Parathyroid adenoma (tissue), 2 donors: ENCODE measurements at regions not wholly inside any gene's neighbourhood (a gene's known extent, or its start where the extent isn't known, plus 50 kb on each side); places are given as distances from the start of the nearest gene placed in this dataset.

Source experiments
- H2AFZ ChIP-seq: fragments of 300-600 bp; sonication (generic); one replicate; pipeline ENCODE4 v1.7.0; 2017; ENCODE audit warnings: antibody characterized with exemption, mild to moderate bottlenecking
- H3K27ac ChIP-seq: fragments of 300-600 bp; sonication (generic); one replicate; pipeline ENCODE4 v1.7.0; 2017
- H3K27me3 ChIP-seq: fragments of 300-600 bp; sonication (generic); one replicate; pipeline ENCODE4 v1.7.0; 2017; ENCODE audit warnings: low read length; ENCODE audit not compliant: control insufficient read depth, insufficient read depth
- H3K36me3 ChIP-seq: fragments of 300-600 bp; sonication (generic); one replicate; pipeline ENCODE4 v1.7.0; 2017; ENCODE audit warnings: low read length; ENCODE audit not compliant: control insufficient read depth, insufficient read depth
- H3K4me1 ChIP-seq: fragments of 300-600 bp; sonication (generic); one replicate; pipeline ENCODE4 v1.7.0; 2017; ENCODE audit warnings: control low read depth
- H3K4me2 ChIP-seq: fragments of 300-600 bp; sonication (generic); one replicate; pipeline ENCODE4 v1.7.0; 2017; ENCODE audit warnings: low read length
- H3K4me3 ChIP-seq: fragments of 300-600 bp; sonication (generic); one replicate; pipeline ENCODE4 v1.7.0; 2017; ENCODE audit warnings: low read depth, low read length
- H3K79me2 ChIP-seq: fragments of 300-600 bp; sonication (generic); one replicate; pipeline ENCODE4 v1.7.0; 2017; ENCODE audit warnings: control low read depth
- H3K9ac ChIP-seq: fragments of 300-600 bp; sonication (generic); one replicate; pipeline ENCODE4 v1.7.0; 2017; ENCODE audit warnings: mild to moderate bottlenecking
- H3K9me3 ChIP-seq: fragments of 300-600 bp; sonication (generic); one replicate; pipeline ENCODE4 v1.7.0; 2017; ENCODE audit warnings: low read length; ENCODE audit not compliant: control insufficient read depth
- TF ChIP-seq, protein P1 (sequence below): fragments of 300-600 bp; sonication (generic); IDR thresholded peaks from one replicate; pipeline ENCODE4 v1.7.0; 2017; ENCODE audit warnings: antibody characterized with exemption, mild to moderate bottlenecking
- donor health status: primary hyperparathyroidism.

- Histone ChIP-seq H3K4me2 (no peak overlapping the region), H3K27ac (no peak overlapping the region), H3K4me3 (no peak overlapping the region), H2AFZ (no peak overlapping the region), H3K9ac (no peak overlapping the region), H3K36me3 (no peaks in the 10 kb centered on the region), H3K9me3 (no peaks in the 10 kb centered on the region), H3K27me3 (no peaks in the 10 kb centered on the region), H3K79me2 (no peaks in the 10 kb centered on the region), H3K4me1 (no peaks in the 10 kb centered on the region)
- TF ChIP-seq, protein P1, sequence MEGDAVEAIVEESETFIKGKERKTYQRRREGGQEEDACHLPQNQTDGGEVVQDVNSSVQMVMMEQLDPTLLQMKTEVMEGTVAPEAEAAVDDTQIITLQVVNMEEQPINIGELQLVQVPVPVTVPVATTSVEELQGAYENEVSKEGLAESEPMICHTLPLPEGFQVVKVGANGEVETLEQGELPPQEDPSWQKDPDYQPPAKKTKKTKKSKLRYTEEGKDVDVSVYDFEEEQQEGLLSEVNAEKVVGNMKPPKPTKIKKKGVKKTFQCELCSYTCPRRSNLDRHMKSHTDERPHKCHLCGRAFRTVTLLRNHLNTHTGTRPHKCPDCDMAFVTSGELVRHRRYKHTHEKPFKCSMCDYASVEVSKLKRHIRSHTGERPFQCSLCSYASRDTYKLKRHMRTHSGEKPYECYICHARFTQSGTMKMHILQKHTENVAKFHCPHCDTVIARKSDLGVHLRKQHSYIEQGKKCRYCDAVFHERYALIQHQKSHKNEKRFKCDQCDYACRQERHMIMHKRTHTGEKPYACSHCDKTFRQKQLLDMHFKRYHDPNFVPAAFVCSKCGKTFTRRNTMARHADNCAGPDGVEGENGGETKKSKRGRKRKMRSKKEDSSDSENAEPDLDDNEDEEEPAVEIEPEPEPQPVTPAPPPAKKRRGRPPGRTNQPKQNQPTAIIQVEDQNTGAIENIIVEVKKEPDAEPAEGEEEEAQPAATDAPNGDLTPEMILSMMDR: no peak
Observed at GRCh38 chr1:168789501-168789900, 60.5 kb upstream of the DPT start.

DNA sequence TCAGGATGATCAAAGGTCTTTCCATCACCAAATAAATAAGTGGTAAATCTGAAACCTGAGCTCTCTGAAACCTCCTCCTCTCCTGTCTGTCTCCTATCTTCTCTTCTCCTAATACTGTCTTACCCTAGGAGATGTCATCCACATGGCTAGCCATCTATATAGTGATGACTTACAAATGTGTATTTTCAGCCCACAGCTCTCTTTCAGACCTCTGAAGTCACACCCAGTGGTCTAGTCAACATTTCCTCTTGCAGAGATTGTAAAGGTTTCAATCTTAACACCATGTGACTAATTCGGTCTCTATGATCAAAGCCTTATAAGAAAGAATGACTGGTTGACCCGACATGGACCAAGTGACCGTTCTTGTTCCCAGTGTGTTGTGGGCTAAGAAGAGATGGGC, 63.1 kb upstream of the DPT start:
- no peaks in the 10 kb centered on the region for H3K9me3 ChIP-seq
- H3K27me3 ChIP-seq: no peaks in the 10 kb centered on the region
- H3K79me2 ChIP-seq: no peaks in the 10 kb centered on the region
- no peak overlapping the region for H3K4me3 ChIP-seq
- H3K27ac ChIP-seq: no peak overlapping the region
- no peaks in the 10 kb centered on the region for H3K36me3 ChIP-seq
- no peak overlapping the region for H3K4me2 ChIP-seq
- TF ChIP-seq, protein P1: no peak
- no peak overlapping the region for H3K9ac ChIP-seq
- no peaks in the 10 kb centered on the region for H3K4me1 ChIP-seq
- H2AFZ ChIP-seq: no peak overlapping the region

DNA sequence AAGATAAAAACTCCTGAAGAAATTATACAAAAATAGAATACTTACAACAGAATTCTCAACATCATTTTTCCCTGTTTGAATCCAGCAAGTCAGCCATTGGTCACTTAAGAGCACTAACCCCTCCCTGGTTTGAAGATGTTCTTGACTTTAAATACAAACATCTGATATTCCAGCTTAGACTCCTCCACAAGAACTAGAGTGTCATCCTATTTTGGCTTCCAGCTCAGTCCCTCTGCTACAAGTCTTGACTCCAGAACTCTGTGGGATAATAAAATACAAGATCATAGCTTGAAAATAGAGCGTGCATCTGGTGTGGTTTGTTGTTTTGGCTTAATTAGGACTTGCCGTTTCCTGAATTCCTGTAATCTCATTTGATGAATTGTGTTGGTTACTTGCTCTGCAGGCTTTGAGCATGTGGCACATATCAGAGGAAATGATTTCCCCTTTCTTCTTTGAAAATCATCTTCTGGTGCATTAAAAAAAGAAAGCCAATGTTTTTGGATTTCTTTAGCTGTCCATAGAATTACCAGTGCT, 63.7 kb upstream of the DPT start:
- H2AFZ ChIP-seq: no peak overlapping the region
- H3K4me1 ChIP-seq: no peaks in the 10 kb centered on the region
- H3K79me2 ChIP-seq: no peaks in the 10 kb centered on the region
- no peak overlapping the region for H3K27ac ChIP-seq
- H3K27me3 ChIP-seq: no peaks in the 10 kb centered on the region
- TF ChIP-seq, protein P1: no peak
- H3K36me3 ChIP-seq: no peaks in the 10 kb centered on the region
- H3K9ac ChIP-seq: no peak overlapping the region
- H3K4me2 ChIP-seq: no peak overlapping the region
- H3K9me3 ChIP-seq: no peaks in the 10 kb centered on the region
- H3K4me3 ChIP-seq: no peak overlapping the region

- H3K9me3 ChIP-seq: no peaks in the 10 kb centered on the region
- no peak overlapping the region for H3K27ac ChIP-seq
- no peak overlapping the region for H3K4me2 ChIP-seq
- H3K27me3 ChIP-seq: no peaks in the 10 kb centered on the region
- H3K36me3 ChIP-seq: no peaks in the 10 kb centered on the region
- no peak overlapping the region for H2AFZ ChIP-seq
- TF ChIP-seq, protein P1: no peak
- no peak overlapping the region for H3K4me3 ChIP-seq
- no peaks in the 10 kb centered on the region for H3K4me1 ChIP-seq
- no peak overlapping the region for H3K9ac ChIP-seq
- no peaks in the 10 kb centered on the region for H3K79me2 ChIP-seq
Observed at GRCh38 chr1:168794057-168794456, 65.1 kb upstream of the DPT start.

GRCh38 chr1:168795681-168796080, 66.7 kb upstream of the DPT start:
- Histone ChIP-seq H3K4me2 (no peak overlapping the region), H3K4me3 (no peak overlapping the region), H3K4me1 (no peaks in the 10 kb centered on the region), H3K36me3 (no peaks in the 10 kb centered on the region), H3K27ac (no peak overlapping the region), H3K9me3 (no peaks in the 10 kb centered on the region), H2AFZ (no peak overlapping the region), H3K9ac (no peak overlapping the region), H3K27me3 (no peaks in the 10 kb centered on the region), H3K79me2 (no peaks in the 10 kb centered on the region)
- TF ChIP-seq, protein P1: no peak
